NCI-H345 treated with DMSO at 0.1 percent for 48 hours (cell line): ENCODE measurements at regions not wholly inside any gene's neighbourhood (a gene's known extent, or its start where the extent isn't known, plus 50 kb on each side); places are given as distances from the start of the nearest gene placed in this dataset.

ENCODE experiments used
- DNase-seq: peaks from one replicate; lab custom pipeline; 2025; ENCODE audit not compliant: unreplicated experiment; lab: John Stamatoyannopoulos, UW

- DNase-seq, result no peak
Observed at GRCh38 chr14:36083317-36083716, 93.2 kb downstream of the PTCSC3 start.

- no peak for DNase-seq
Observed at GRCh38 chr14:36078080-36078479, 98.4 kb downstream of the PTCSC3 start.

- DNase-seq, result no peak
Observed at GRCh38 chr14:36076197-36076596, 100.3 kb downstream of the PTCSC3 start.

- DNase-seq, result no peak
Observed at GRCh38 chr14:36075203-36075602, 101.3 kb downstream of the PTCSC3 start.

GRCh38 chr14:36070720-36071043 is 105.8 kb downstream of the PTCSC3 start:
- DNase-seq, result no peak

GRCh38 chr14:36070031-36070719 is 106.3 kb downstream of the PTCSC3 start:
- peak; percentile 51 for DNase-seq

GRCh38 chr14:36069535-36069900 is 107.0 kb downstream of the PTCSC3 start:
- DNase-seq, result peak; percentile 61

GRCh38 chr14:36068777-36069534 is 107.6 kb downstream of the PTCSC3 start:
- DNase-seq, result no peak

GRCh38 chr14:36067428-36068187 is 108.9 kb downstream of the PTCSC3 start:
- DNase-seq, result peak; percentile 54

- no peak for DNase-seq
Observed at GRCh38 chr14:36066636-36067035, 109.9 kb downstream of the PTCSC3 start.

- no peak for DNase-seq
Observed at GRCh38 chr14:36065831-36066230, 110.7 kb downstream of the PTCSC3 start.

GRCh38 chr14:36059531-36059930 is 117.0 kb downstream of the PTCSC3 start:
- DNase-seq, result no peak

GRCh38 chr14:36057452-36058116 is 118.9 kb downstream of the PTCSC3 start:
- peak; percentile 5 for DNase-seq

GRCh38 chr14:36056845-36057244 is 119.7 kb downstream of the PTCSC3 start:
- no peak for DNase-seq

GRCh38 chr14:36055681-36056225 is 120.8 kb downstream of the PTCSC3 start:
- no peak for DNase-seq

- DNase-seq, result no peak
Observed at GRCh38 chr14:36055052-36055378, 121.5 kb downstream of the PTCSC3 start.

- DNase-seq, result no peak
Observed at GRCh38 chr14:36054353-36055051, 122.0 kb downstream of the PTCSC3 start.

GRCh38 chr14:36052681-36053080 is 123.8 kb downstream of the PTCSC3 start:
- DNase-seq, result no peak

- DNase-seq, result no peak
Observed at GRCh38 chr14:36052063-36052462, 124.5 kb downstream of the PTCSC3 start.

- DNase-seq, result no peak
Observed at GRCh38 chr14:36048667-36049066, 127.9 kb downstream of the PTCSC3 start.

GRCh38 chr14:36047912-36048311 is 128.6 kb downstream of the PTCSC3 start:
- DNase-seq, result no peak
